BLaER1 treated with 17β-estradiol and CSF1 and Interleukin-3, amounts not matched to agents 10 nM and 100 nM (cell line): ENCODE measurements at regions not wholly inside any gene's neighbourhood (a gene's known extent, or its start where the extent isn't known, plus 50 kb on each side); places are given as distances from the start of the nearest gene placed in this dataset.
A peak's percentile ranks its signal among the peaks of the same experiment; 100 is the strongest.

Experiments
- H3K27ac ChIP-seq, 11 experiments: shearing (Covaris generic); formaldehyde crosslinking; 2 replicates each; pipeline ENCODE4 v1.8.1; 2022
- H3K27me3 ChIP-seq, 11 experiments: shearing (Covaris generic); formaldehyde crosslinking; 2 replicates each; pipeline ENCODE4 v1.8.1; 2022
- H3K36me3 ChIP-seq, 11 experiments: shearing (Covaris generic); formaldehyde crosslinking; 2 replicates each; pipeline ENCODE4 v1.8.1; 2022
- H3K4me1 ChIP-seq, 10 experiments: shearing (Covaris generic); formaldehyde crosslinking; 2 replicates each; pipeline ENCODE4 v1.8.1; 2022
- H3K4me2 ChIP-seq, 11 experiments: shearing (Covaris generic); formaldehyde crosslinking; 2 replicates each; pipeline ENCODE4 v1.8.1; 2022
- H3K4me3 ChIP-seq, 10 experiments: shearing (Covaris generic); formaldehyde crosslinking; 2 replicates each; pipeline ENCODE4 v1.8.1; 2022
- H3K9ac ChIP-seq, 11 experiments: shearing (Covaris generic); formaldehyde crosslinking; 2 replicates each; pipeline ENCODE4 v1.8.1; 2022
- H3K9me3 ChIP-seq, 11 experiments: shearing (Covaris generic); formaldehyde crosslinking; replicated peaks in 1 of 11; 2 replicates each; pipeline ENCODE4 v1.8.1; 2022
- H4K20me1 ChIP-seq, 11 experiments: shearing (Covaris generic); formaldehyde crosslinking; 2 replicates each; pipeline ENCODE4 v1.8.1; 2022
- Cebpa-rat ChIP-seq, 11 experiments: shearing (Covaris generic); IDR thresholded peaks; 2 replicates each; pipeline ENCODE4 v1.8.1; 2022

DNA sequence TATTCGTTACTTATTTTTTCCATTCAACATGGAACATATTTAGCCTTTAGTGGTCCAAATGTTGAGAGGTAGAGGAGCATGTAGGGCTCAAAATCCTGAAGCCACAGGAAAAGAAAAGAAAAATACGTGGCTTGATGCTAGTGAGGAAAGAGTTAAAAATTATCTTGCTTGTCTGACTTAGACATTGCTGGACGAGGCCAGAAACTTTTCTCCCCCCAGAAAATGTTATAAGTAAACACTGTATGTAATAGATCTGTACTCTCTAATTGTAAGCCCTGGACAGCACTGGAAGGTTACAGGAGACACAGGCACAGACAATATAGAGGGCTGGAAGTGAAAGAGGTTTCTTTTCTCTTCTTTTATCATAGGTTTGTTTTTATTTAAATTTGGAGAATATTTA, 165.6 kb downstream of the ZFP64 start:
- no peak overlapping the region for H3K4me3 ChIP-seq
- H4K20me1 ChIP-seq = no peaks in the 10 kb centered on the region
- TF ChIP-seq Cebpa-rat (IDR thresholded peaks at IDR 0.05) = no peak
- H3K27me3 ChIP-seq = no peaks in the 10 kb centered on the region
- no peak overlapping the region for H3K4me2 ChIP-seq
- H3K27ac ChIP-seq = no peak overlapping the region
- H3K4me1 ChIP-seq = peaks cover 0 to 8% (median 6%) of the 10 kb centered on the region in 10 experiments; a peak in 15 of 20 replicates
- no peak overlapping the region for H3K9ac ChIP-seq
- H3K9me3 ChIP-seq = no peaks in the 10 kb centered on the region
- no peaks in the 10 kb centered on the region for H3K36me3 ChIP-seq

DNA sequence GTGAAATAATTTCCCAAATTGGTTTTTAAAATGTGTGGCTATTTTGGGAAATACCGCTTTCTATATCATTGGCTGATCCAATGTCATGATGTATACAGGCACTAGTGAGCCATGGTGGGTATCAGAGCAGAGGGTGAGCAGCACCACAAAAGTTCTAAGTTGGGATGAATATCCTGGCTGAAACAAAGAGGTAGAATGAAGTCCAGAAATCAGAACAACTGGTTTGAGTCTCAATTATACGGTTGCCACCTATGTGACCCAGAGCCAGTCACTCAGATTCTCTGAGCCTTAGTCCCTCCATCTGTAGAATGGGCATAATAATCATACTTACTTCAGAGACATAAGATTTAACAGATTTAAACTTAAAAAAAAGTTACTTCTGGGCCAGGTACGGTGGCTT, 172.3 kb downstream of the ZFP64 start:
- Histone ChIP-seq H3K9me3 (no peaks in the 10 kb centered on the region), H4K20me1 (no peaks in the 10 kb centered on the region), H3K9ac (no peak overlapping the region), H3K36me3 (no peaks in the 10 kb centered on the region), H3K27me3 (no peaks in the 10 kb centered on the region), H3K4me3 (no peak overlapping the region), H3K4me2 (no peak overlapping the region), H3K27ac (no peak overlapping the region), H3K4me1 (no peaks in the 10 kb centered on the region)
- no peak for TF ChIP-seq Cebpa-rat (IDR thresholded peaks at IDR 0.05)

- no peak for TF ChIP-seq Cebpa-rat (IDR thresholded peaks at IDR 0.05)
- no peaks in the 10 kb centered on the region for H4K20me1 ChIP-seq
- no peaks in the 10 kb centered on the region for H3K4me1 ChIP-seq
- H3K4me2 ChIP-seq = no peak overlapping the region
- H3K9me3 ChIP-seq = peaks cover 0 to 13% (median 6%) of the 10 kb centered on the region in 11 experiments; a peak in 10 of 22 replicates
- no peak overlapping the region for H3K27ac ChIP-seq
- H3K4me3 ChIP-seq = no peak overlapping the region
- H3K27me3 ChIP-seq = no peaks in the 10 kb centered on the region
- H3K9ac ChIP-seq = no peak overlapping the region
- H3K36me3 ChIP-seq = no peaks in the 10 kb centered on the region
Measured at GRCh38 chr20:52017669-52018317, 173.8 kb downstream of the ZFP64 start.

DNA sequence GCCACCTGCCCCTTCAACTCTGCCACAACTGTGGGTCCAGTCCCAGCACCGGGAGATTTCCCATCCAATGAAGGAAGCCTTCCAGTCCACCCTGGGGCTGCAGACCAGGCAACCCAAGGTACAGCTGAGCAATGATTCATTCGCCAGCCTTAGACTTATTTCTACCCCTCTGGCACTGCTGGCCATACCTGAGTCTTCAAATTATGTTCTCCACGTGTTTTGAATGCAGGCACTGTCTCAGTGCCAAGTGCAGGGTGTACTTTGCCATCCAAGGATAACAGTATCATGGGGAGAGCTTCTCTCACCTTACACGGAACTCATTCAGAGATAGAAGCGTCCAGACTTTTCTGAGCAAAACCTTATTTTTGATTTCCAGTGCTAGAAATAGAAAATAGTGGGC, 175.6 kb downstream of the ZFP64 start:
- Histone ChIP-seq H3K27ac (no peak overlapping the region), H3K4me1 (no peaks in the 10 kb centered on the region), H3K9me3 (peaks cover 8 to 28% (median 19%) of the 10 kb centered on the region in 11 experiments; a peak in 21 of 22 replicates), H3K9ac (no peak overlapping the region), H3K4me2 (no peak overlapping the region), H3K36me3 (no peaks in the 10 kb centered on the region), H3K4me3 (no peak overlapping the region), H4K20me1 (no peaks in the 10 kb centered on the region), H3K27me3 (no peaks in the 10 kb centered on the region)
- no peak for TF ChIP-seq Cebpa-rat (IDR thresholded peaks at IDR 0.05)

- Histone ChIP-seq H3K4me3 (no peak overlapping the region), H3K4me2 (no peak overlapping the region), H3K36me3 (0 out of 22 replicates have a peak, but pooled peaks cover 0 to 3% (median 0%) of the 10 kb centered on the region in 11 experiments), H3K9ac (no peak overlapping the region), H3K27ac (no peak overlapping the region), H3K4me1 (no peaks in the 10 kb centered on the region), H3K9me3 (peaks cover 17 to 36% (median 27%) of the 10 kb centered on the region in 11 experiments), H3K27me3 (no peaks in the 10 kb centered on the region), H4K20me1 (no peaks in the 10 kb centered on the region)
- no peak for TF ChIP-seq Cebpa-rat (IDR thresholded peaks at IDR 0.05)
Measured at GRCh38 chr20:52015155-52015554, 176.4 kb downstream of the ZFP64 start.

DNA sequence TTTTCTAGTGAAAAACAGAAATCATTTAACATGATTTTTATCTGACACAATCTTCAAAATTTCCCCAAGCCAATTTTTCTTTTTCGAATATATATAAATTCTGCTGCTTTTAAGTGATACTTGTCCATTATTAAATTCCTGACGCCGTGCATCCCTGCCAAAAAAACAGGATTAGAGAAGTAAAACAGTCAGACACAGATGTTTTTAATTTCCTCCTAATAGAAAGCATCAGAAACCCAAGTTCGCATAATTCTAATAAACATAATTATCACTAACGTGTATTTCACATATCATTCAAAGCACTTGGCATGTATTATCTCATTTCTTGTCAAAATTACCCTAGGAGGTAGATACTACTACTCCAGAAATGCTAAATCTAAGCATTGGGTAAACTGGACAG, 179.5 kb downstream of the ZFP64 start:
- Histone ChIP-seq H3K4me1 (no peaks in the 10 kb centered on the region), H3K36me3 (0 out of 22 replicates have a peak, but pooled peaks cover 0 to 3% (median 0%) of the 10 kb centered on the region in 11 experiments), H3K4me3 (no peak overlapping the region), H3K27ac (no peak overlapping the region), H3K9me3 (peaks cover 17 to 37% (median 27%) of the 10 kb centered on the region in 11 experiments), H4K20me1 (no peaks in the 10 kb centered on the region), H3K9ac (no peak overlapping the region), H3K4me2 (no peak overlapping the region), H3K27me3 (no peaks in the 10 kb centered on the region)
- no peak for TF ChIP-seq Cebpa-rat (IDR thresholded peaks at IDR 0.05)

GRCh38 chr20:52011093-52011492, 180.5 kb downstream of the ZFP64 start:
- H3K9ac ChIP-seq = no peak overlapping the region
- H3K4me3 ChIP-seq = no peak overlapping the region
- peaks cover 17 to 37% (median 27%) of the 10 kb centered on the region in 11 experiments for H3K9me3 ChIP-seq
- 0 out of 22 replicates have a peak, but pooled peaks cover 0 to 3% (median 0%) of the 10 kb centered on the region in 11 experiments for H3K36me3 ChIP-seq
- no peaks in the 10 kb centered on the region for H4K20me1 ChIP-seq
- no peak overlapping the region for H3K27ac ChIP-seq
- peaks cover 0 to 3% (median under 1%) of the 10 kb centered on the region in 10 experiments; a peak in 6 of 20 replicates for H3K4me1 ChIP-seq
- no peak for TF ChIP-seq Cebpa-rat (IDR thresholded peaks at IDR 0.05)
- H3K4me2 ChIP-seq = no peak overlapping the region
- H3K27me3 ChIP-seq = no peaks in the 10 kb centered on the region

- Histone ChIP-seq H3K9me3 (peaks cover 18 to 38% (median 28%) of the 10 kb centered on the region in 11 experiments), H3K9ac (no peak overlapping the region), H3K36me3 (0 out of 22 replicates have a peak, but pooled peaks cover 0 to 3% (median 0%) of the 10 kb centered on the region in 11 experiments), H3K27ac (no peak overlapping the region), H3K4me3 (no peak overlapping the region), H3K4me2 (no peak overlapping the region), H4K20me1 (no peaks in the 10 kb centered on the region), H3K4me1 (peaks cover 0 to 8% (median 4%) of the 10 kb centered on the region in 10 experiments; a peak in 11 of 20 replicates), H3K27me3 (no peaks in the 10 kb centered on the region)
- TF ChIP-seq Cebpa-rat (IDR thresholded peaks at IDR 0.05) = no peak
Measured at GRCh38 chr20:52010541-52010940, 181.0 kb downstream of the ZFP64 start.

GRCh38 chr20:52008874-52009273, 182.7 kb downstream of the ZFP64 start:
- Histone ChIP-seq H3K9me3 (peaks cover 19 to 41% (median 33%) of the 10 kb centered on the region in 11 experiments), H4K20me1 (no peaks in the 10 kb centered on the region), H3K4me2 (no peak overlapping the region), H3K4me1 (peaks cover 13 to 25% (median 20%) of the 10 kb centered on the region in 10 experiments), H3K4me3 (no peak overlapping the region), H3K36me3 (0 out of 22 replicates have a peak, but pooled peaks cover 0 to 3% (median 0%) of the 10 kb centered on the region in 11 experiments), H3K9ac (no peak overlapping the region), H3K27me3 (no peaks in the 10 kb centered on the region), H3K27ac (no peak overlapping the region)
- peak in 3 of 11 experiments; percentile 17 to 58 (median 21); a peak in 1 of 22 replicates for TF ChIP-seq Cebpa-rat (IDR thresholded peaks at IDR 0.05)
